Panc1 (cell line): ENCODE measurements at regions not wholly inside any gene's neighbourhood (a gene's known extent, or its start where the extent isn't known, plus 50 kb on each side); places are given as distances from the start of the nearest gene placed in this dataset.

Experiments used
- ATAC-seq: fragments of 200-7000 bp; cut with Tn5 transposase; 2 replicates; pipeline ENCODE4 v1.9.1; 2020; ENCODE audit warnings: mild to moderate bottlenecking, moderate library complexity
- BruUV-seq: library from RNA; stranded (reverse); fragments of 400-500 nt; replicated peaks from 2 replicates; lab custom pipeline; 2021; lab: Mats Ljungman, UMichigan
- CTCF ChIA-PET: fragments of 300-600 bp; sonication (Branson Sonifier 250); formaldehyde crosslinking; loops from one replicate; lab custom pipeline; 2022; ENCODE audit warnings: antibody characterized with exemption; lab: Charles Lee
- POLR2A ChIA-PET: fragments of 300-600 bp; sonication (Branson Sonifier 250); formaldehyde crosslinking; loops from one replicate; lab custom pipeline; 2022; ENCODE audit warnings: antibody characterized with exemption; lab: Charles Lee
- DNase-seq: peaks from one replicate; pipeline ENCODE4 v3.0.0-alpha.2; 2010; ENCODE audit warnings: low read depth, low spot score
- H3K27ac ChIP-seq: 2 replicates; pipeline ENCODE4 v1.5.1; 2011; ENCODE audit warnings: mild to moderate bottlenecking, low read length, inconsistent platforms
- H3K27me3 ChIP-seq: fragments of 200-500 bp; sonication (Bioruptor generic); 2 replicates; pipeline ENCODE4 v1.6.0; 2014; ENCODE audit warnings: low read length, inconsistent platforms; ENCODE audit not compliant: control insufficient read depth, insufficient read depth
- H3K36me3 ChIP-seq: fragments of 200-500 bp; sonication (Bioruptor generic); 2 replicates; pipeline ENCODE4 v1.5.1; 2014; ENCODE audit warnings: inconsistent platforms, mild to moderate bottlenecking, low read length, moderate library complexity; ENCODE audit not compliant: control insufficient read depth, insufficient read depth
- H3K4me1 ChIP-seq: 2 replicates; pipeline ENCODE4 v1.5.1; 2011; ENCODE audit warnings: inconsistent platforms, mild to moderate bottlenecking, low read length, moderate library complexity; ENCODE audit not compliant: control insufficient read depth, insufficient read depth
- H3K4me3 ChIP-seq, 2 experiments: 2 replicates each; pipeline ENCODE4 v1.5.1; 2011 to 2012; ENCODE audit warnings: low read depth in 2 of 2, low read length in 2 of 2, mild to moderate bottlenecking in 2 of 2, inconsistent platforms in 1 of 2, moderate library complexity in 1 of 2
- H3K9me3 ChIP-seq: fragments of 200-500 bp; sonication (Bioruptor generic); 2 replicates; pipeline ENCODE4 v1.5.1; 2014; ENCODE audit warnings: low read depth, mild to moderate bottlenecking, inconsistent platforms, low read length, moderate library complexity; ENCODE audit not compliant: control insufficient read depth, insufficient read depth
- POLR2AphosphoS5 ChIP-seq: IDR thresholded peaks from 2 replicates; pipeline ENCODE4 v1.6.1; 2012; ENCODE audit warnings: mild to moderate bottlenecking, low read depth, low read length, moderate library complexity
- SIN3A ChIP-seq: IDR thresholded peaks from 2 replicates; pipeline ENCODE4 v1.6.1; 2012; ENCODE audit warnings: low read depth, mild to moderate bottlenecking, low read length, moderate library complexity, borderline replicate concordance; ENCODE audit not compliant: insufficient read depth
- TCF7L2 ChIP-seq: IDR thresholded peaks from 2 replicates; pipeline ENCODE4 v1.6.1; 2011; ENCODE audit warnings: mild to moderate bottlenecking, low read depth, low read length, inconsistent platforms
- in situ Hi-C: cut with HindIII; loops from 2 replicates; pipeline ENCODE4 v1.10.0; 2016; ENCODE audit warnings: low sequenced_read_pairs, low pct_unique_long_range_greater_than_20kb
- intact Hi-C: fragments of 100-400 bp; cut with micrococcal nuclease; formaldehyde crosslinking; loops from one replicate; pipeline ENCODE4 v1.10.0; 2022; ENCODE audit not compliant: unreplicated experiment
- TF ChIP-seq, protein P1 (sequence below): fragments of 450-650 bp; IDR thresholded peaks from 2 replicates; pipeline ENCODE4 v1.5.1; 2017; ENCODE audit warnings: mild to moderate bottlenecking
- TF ChIP-seq, protein P2 (sequence below), 2 experiments: IDR thresholded peaks; 2 replicates each; pipeline ENCODE4 v1.6.1; 2011 to 2012; ENCODE audit warnings: low read depth in 2 of 2, control low read depth in 1 of 2, low read length in 1 of 2, mild to moderate bottlenecking in 1 of 2, moderate library complexity in 1 of 2; ENCODE audit not compliant: insufficient read depth in 1 of 2

DNA sequence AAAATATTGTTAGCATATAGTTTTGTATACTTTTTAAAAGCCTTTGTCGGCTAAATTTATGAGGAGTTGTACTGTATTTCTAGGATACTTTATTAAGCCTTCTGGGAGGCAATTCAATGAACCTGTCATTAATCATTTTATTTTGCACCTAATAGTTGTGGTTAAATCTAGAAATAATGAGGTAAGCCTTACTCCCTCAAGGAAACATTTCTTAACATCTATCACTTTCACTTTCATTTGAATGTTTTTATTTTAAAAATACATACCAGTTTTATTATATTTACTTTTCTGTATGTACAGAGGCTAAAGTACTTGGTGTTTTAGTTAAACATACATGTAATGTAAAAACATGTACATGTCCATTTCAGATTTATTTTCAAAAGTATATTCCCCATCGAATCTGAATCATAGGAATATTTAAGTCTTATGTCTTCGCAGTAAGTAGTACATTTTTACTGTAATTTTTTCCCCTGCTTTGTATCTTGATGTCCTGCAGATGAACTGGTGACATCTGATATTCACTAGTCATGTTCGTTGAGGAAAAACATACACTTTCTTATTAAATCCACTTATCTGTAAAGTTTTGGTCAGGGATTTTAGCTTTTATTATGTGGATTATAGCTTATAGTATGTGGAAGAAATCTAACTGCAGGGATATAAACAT, 82.8 kb downstream of the DISP1 start:
- DNase-seq (no peak), ATAC-seq (0 out of 2 replicates have a peak, but pooled peaks have one; percentile 34)
- H3K9me3 ChIP-seq: no peaks in the 10 kb centered on the region
- no peaks in the 10 kb centered on the region for H3K36me3 ChIP-seq
- H3K4me3 ChIP-seq: peak overlapping the region in 1 of 2 experiments; percentile 25; a peak in 2 of 4 replicates
- H3K27ac ChIP-seq: peak overlapping the region; percentile 63; the same call in 1 of the 2 replicates
- no TSS peak for BruUV-seq
- CTCF ChIA-PET: no interaction called here
- in situ Hi-C loops (no loop called here), intact Hi-C loops (no loop called here)
- TF ChIP-seq TCF7L2: no peak
- no peak for TF ChIP-seq POLR2AphosphoS5
- TF ChIP-seq, protein P1, sequence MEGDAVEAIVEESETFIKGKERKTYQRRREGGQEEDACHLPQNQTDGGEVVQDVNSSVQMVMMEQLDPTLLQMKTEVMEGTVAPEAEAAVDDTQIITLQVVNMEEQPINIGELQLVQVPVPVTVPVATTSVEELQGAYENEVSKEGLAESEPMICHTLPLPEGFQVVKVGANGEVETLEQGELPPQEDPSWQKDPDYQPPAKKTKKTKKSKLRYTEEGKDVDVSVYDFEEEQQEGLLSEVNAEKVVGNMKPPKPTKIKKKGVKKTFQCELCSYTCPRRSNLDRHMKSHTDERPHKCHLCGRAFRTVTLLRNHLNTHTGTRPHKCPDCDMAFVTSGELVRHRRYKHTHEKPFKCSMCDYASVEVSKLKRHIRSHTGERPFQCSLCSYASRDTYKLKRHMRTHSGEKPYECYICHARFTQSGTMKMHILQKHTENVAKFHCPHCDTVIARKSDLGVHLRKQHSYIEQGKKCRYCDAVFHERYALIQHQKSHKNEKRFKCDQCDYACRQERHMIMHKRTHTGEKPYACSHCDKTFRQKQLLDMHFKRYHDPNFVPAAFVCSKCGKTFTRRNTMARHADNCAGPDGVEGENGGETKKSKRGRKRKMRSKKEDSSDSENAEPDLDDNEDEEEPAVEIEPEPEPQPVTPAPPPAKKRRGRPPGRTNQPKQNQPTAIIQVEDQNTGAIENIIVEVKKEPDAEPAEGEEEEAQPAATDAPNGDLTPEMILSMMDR: no peak
- TF ChIP-seq SIN3A: no peak
- TF ChIP-seq, protein P2, sequence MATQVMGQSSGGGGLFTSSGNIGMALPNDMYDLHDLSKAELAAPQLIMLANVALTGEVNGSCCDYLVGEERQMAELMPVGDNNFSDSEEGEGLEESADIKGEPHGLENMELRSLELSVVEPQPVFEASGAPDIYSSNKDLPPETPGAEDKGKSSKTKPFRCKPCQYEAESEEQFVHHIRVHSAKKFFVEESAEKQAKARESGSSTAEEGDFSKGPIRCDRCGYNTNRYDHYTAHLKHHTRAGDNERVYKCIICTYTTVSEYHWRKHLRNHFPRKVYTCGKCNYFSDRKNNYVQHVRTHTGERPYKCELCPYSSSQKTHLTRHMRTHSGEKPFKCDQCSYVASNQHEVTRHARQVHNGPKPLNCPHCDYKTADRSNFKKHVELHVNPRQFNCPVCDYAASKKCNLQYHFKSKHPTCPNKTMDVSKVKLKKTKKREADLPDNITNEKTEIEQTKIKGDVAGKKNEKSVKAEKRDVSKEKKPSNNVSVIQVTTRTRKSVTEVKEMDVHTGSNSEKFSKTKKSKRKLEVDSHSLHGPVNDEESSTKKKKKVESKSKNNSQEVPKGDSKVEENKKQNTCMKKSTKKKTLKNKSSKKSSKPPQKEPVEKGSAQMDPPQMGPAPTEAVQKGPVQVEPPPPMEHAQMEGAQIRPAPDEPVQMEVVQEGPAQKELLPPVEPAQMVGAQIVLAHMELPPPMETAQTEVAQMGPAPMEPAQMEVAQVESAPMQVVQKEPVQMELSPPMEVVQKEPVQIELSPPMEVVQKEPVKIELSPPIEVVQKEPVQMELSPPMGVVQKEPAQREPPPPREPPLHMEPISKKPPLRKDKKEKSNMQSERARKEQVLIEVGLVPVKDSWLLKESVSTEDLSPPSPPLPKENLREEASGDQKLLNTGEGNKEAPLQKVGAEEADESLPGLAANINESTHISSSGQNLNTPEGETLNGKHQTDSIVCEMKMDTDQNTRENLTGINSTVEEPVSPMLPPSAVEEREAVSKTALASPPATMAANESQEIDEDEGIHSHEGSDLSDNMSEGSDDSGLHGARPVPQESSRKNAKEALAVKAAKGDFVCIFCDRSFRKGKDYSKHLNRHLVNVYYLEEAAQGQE (IDR thresholded peaks at IDR 0.05; ENCODE audit: insufficient read depth in 1 of 2, low read depth in 2 of 2, low read length in 1 of 2): no peak
- no peaks in the 10 kb centered on the region for H3K27me3 ChIP-seq
- H3K4me1 ChIP-seq: no peaks in the 10 kb centered on the region; the same call in 1 of the 2 replicates
- POLR2A ChIA-PET: no interaction called here

DNA sequence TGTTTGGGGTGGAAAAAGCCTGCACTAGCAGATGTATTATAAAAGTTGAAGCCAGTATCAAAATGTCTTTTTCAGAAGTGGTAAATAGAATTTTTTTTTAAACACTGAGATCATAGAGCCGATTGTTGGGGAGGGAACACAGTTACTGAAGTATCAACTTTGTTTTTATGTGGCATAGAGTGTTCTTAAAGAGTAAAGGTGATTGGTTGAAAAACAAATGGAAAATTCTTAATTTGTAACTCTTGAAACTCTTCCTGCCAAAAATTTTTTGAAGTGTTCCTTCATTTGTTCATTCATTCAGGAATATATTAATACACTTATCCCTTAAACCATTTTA, 83.3 kb downstream of the DISP1 start:
- H3K36me3 ChIP-seq: no peaks in the 10 kb centered on the region
- H3K4me3 ChIP-seq: peak overlapping the region in 1 of 2 experiments; percentile 25; a peak in 2 of 4 replicates
- ATAC-seq (no peak), DNase-seq (no peak)
- TF ChIP-seq POLR2AphosphoS5 (no peak), TCF7L2 (no peak), SIN3A (no peak)
- TF ChIP-seq, protein P1: no peak
- TF ChIP-seq, protein P2 (IDR thresholded peaks at IDR 0.05; ENCODE audit: insufficient read depth in 1 of 2, low read depth in 2 of 2, low read length in 1 of 2): no peak
- ChIA-PET POLR2A (interaction anchor here (0.7 kb wide), 1 partner anchor 19 kb away, joined by 3 read pairs; no protein-coding TSS in a partner anchor), CTCF (no interaction called here)
- H3K4me1 ChIP-seq: no peaks in the 10 kb centered on the region; the same call in 1 of the 2 replicates
- H3K27ac ChIP-seq: peak overlapping the region; percentile 63; the same call in 1 of the 2 replicates
- H3K9me3 ChIP-seq: no peaks in the 10 kb centered on the region
- in situ Hi-C loops: no loop called here
- no TSS peak for BruUV-seq
- no peaks in the 10 kb centered on the region for H3K27me3 ChIP-seq
- intact Hi-C loops: no loop called here
